Peyer's patch (tissue), 4 donors: ENCODE measurements at regions not wholly inside any gene's neighbourhood (a gene's known extent, or its start where the extent isn't known, plus 50 kb on each side); places are given as distances from the start of the nearest gene placed in this dataset.

Experiments used
- CTCF ChIP-seq, 6 experiments: fragments of 450-650 bp in 4 of 6; fragments of 200-600 bp in 2 of 6; sonication (generic) in 1 of 6; IDR thresholded peaks; one replicate each; pipeline ENCODE4 v1.5.1; 2017 to 2019; ENCODE audit warnings: antibody characterized with exemption in 6 of 6, mild to moderate bottlenecking in 3 of 6, moderate library complexity in 1 of 6
- POLR2A ChIP-seq, 2 donors: fragments of 450-650 bp; IDR thresholded peaks; one replicate each; pipeline ENCODE4 v1.5.1; 2017; ENCODE audit warnings: antibody characterized with exemption in 2 of 2, mild to moderate bottlenecking in 2 of 2, moderate library complexity in 2 of 2

GRCh38 chr3:178392511-178392926, 143.7 kb upstream of the KCNMB2 start:
- no peak for TF ChIP-seq CTCF (IDR thresholded peaks at IDR 0.05)
- TF ChIP-seq POLR2A (IDR thresholded peaks at IDR 0.05): no peak
